ENCODE measurements at regions not wholly inside any gene's neighbourhood (a gene's known extent, or its start where the extent isn't known, plus 50 kb on each side); places are given as distances from the start of the nearest gene placed in this dataset.

DNA sequence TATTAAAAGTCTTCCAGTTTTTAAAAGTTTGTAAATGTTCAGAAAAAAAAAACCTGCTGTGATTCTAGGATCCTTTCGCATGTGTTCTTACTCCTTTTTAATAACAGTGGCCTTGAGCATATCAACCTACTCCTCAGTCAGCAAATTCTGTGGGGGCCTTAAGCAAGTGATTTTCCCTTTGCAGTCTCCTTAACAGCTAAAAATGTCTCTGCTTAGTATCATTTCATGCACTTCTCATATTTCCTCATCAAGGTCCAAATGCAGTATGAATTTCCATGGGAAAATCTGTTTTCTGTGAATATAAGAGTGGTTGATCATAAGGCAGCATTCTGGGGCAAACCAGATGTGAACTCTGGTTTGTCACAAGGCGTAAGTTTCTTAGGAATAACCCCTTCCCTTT is 2175.1 kb upstream of the PIK3C3 start:
- TF ChIP-seq, protein P1, sequence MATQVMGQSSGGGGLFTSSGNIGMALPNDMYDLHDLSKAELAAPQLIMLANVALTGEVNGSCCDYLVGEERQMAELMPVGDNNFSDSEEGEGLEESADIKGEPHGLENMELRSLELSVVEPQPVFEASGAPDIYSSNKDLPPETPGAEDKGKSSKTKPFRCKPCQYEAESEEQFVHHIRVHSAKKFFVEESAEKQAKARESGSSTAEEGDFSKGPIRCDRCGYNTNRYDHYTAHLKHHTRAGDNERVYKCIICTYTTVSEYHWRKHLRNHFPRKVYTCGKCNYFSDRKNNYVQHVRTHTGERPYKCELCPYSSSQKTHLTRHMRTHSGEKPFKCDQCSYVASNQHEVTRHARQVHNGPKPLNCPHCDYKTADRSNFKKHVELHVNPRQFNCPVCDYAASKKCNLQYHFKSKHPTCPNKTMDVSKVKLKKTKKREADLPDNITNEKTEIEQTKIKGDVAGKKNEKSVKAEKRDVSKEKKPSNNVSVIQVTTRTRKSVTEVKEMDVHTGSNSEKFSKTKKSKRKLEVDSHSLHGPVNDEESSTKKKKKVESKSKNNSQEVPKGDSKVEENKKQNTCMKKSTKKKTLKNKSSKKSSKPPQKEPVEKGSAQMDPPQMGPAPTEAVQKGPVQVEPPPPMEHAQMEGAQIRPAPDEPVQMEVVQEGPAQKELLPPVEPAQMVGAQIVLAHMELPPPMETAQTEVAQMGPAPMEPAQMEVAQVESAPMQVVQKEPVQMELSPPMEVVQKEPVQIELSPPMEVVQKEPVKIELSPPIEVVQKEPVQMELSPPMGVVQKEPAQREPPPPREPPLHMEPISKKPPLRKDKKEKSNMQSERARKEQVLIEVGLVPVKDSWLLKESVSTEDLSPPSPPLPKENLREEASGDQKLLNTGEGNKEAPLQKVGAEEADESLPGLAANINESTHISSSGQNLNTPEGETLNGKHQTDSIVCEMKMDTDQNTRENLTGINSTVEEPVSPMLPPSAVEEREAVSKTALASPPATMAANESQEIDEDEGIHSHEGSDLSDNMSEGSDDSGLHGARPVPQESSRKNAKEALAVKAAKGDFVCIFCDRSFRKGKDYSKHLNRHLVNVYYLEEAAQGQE (IDR thresholded peaks at IDR 0.05; ENCODE audit: unreplicated experiment), result no peak
- TF ChIP-seq, protein P2, sequence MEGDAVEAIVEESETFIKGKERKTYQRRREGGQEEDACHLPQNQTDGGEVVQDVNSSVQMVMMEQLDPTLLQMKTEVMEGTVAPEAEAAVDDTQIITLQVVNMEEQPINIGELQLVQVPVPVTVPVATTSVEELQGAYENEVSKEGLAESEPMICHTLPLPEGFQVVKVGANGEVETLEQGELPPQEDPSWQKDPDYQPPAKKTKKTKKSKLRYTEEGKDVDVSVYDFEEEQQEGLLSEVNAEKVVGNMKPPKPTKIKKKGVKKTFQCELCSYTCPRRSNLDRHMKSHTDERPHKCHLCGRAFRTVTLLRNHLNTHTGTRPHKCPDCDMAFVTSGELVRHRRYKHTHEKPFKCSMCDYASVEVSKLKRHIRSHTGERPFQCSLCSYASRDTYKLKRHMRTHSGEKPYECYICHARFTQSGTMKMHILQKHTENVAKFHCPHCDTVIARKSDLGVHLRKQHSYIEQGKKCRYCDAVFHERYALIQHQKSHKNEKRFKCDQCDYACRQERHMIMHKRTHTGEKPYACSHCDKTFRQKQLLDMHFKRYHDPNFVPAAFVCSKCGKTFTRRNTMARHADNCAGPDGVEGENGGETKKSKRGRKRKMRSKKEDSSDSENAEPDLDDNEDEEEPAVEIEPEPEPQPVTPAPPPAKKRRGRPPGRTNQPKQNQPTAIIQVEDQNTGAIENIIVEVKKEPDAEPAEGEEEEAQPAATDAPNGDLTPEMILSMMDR (conservative IDR thresholded peaks at IDR 0.05; ENCODE audit: low read depth in 2 of 2), result no peak
- TF ChIP-seq EZH2 (IDR thresholded peaks at IDR 0.05; ENCODE audit: low read depth, unreplicated experiment) (no peak), EZH2phosphoT487 (IDR thresholded peaks at IDR 0.05; ENCODE audit: unreplicated experiment) (no peak)
- TF ChIP-seq, protein P3, sequence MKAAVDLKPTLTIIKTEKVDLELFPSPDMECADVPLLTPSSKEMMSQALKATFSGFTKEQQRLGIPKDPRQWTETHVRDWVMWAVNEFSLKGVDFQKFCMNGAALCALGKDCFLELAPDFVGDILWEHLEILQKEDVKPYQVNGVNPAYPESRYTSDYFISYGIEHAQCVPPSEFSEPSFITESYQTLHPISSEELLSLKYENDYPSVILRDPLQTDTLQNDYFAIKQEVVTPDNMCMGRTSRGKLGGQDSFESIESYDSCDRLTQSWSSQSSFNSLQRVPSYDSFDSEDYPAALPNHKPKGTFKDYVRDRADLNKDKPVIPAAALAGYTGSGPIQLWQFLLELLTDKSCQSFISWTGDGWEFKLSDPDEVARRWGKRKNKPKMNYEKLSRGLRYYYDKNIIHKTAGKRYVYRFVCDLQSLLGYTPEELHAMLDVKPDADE (IDR thresholded peaks at IDR 0.05), result no peak

Measured in GM23338 (cell line).